PC-9 (cell line): ENCODE measurements at regions not wholly inside any gene's neighbourhood (a gene's known extent, or its start where the extent isn't known, plus 50 kb on each side); places are given as distances from the start of the nearest gene placed in this dataset.

ENCODE experiments used
- EZH2 ChIP-seq: fragments of 200-600 bp; sonication (generic); IDR thresholded peaks from 2 replicates; pipeline ENCODE4 v1.8.0; 2017; ENCODE audit warnings: antibody characterized with exemption, low read depth
- TF ChIP-seq, protein P1 (sequence below): fragments of 200-600 bp; sonication (generic); conservative IDR thresholded peaks from 2 replicates; pipeline ENCODE4 v1.6.1; 2017; ENCODE audit warnings: mixed run types, antibody characterized with exemption, mild to moderate bottlenecking, moderate library complexity

DNA sequence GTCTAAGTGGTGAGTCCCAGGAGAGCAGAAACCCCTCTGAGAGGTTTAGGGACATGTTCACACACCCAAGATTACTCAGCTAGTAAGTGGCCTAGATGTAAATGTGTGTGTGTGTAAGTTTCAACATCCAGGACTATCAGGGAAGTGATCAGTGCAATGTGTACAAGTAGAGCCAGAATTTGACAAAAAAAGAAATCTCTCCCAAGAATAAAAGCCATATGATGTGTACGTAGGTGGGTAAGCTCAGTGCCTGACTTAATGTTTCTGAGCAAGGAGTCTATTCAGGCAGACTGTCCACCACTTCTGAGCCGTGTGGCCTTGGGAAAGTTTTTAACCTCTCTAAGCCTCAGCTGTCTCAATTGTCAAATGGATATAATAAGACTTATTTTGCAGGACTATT lies 133.8 kb upstream of the NAV2 start:
- TF ChIP-seq, protein P1, sequence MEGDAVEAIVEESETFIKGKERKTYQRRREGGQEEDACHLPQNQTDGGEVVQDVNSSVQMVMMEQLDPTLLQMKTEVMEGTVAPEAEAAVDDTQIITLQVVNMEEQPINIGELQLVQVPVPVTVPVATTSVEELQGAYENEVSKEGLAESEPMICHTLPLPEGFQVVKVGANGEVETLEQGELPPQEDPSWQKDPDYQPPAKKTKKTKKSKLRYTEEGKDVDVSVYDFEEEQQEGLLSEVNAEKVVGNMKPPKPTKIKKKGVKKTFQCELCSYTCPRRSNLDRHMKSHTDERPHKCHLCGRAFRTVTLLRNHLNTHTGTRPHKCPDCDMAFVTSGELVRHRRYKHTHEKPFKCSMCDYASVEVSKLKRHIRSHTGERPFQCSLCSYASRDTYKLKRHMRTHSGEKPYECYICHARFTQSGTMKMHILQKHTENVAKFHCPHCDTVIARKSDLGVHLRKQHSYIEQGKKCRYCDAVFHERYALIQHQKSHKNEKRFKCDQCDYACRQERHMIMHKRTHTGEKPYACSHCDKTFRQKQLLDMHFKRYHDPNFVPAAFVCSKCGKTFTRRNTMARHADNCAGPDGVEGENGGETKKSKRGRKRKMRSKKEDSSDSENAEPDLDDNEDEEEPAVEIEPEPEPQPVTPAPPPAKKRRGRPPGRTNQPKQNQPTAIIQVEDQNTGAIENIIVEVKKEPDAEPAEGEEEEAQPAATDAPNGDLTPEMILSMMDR = no peak
- no peak for TF ChIP-seq EZH2
